ENCODE measurements at regions not wholly inside any gene's neighbourhood (a gene's known extent, or its start where the extent isn't known, plus 50 kb on each side); places are given as distances from the start of the nearest gene placed in this dataset.
A peak's percentile ranks its signal among the peaks of the same experiment; 100 is the strongest.

DNA sequence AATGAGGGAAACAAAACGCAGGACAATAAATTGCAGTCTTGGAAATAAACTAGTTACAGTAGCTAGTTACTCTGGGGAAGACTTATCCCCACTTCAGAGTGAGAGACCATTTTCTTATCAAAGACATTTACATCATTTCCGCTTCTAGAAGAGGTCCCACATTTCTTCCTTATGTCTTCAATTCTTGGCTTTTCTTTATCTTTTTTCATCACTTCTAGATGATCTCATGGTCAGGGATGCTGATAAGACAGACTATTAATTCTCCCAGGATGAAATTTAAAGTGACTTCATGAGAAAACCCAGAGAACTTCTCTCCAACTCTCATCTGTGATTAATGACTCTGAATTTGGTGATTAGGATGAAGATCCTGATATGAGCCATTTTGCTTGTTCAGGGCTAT, 229.1 kb downstream of the MTRR start:
- no peaks in the 10 kb centered on the region for H3K79me2 ChIP-seq (ENCODE audit: insufficient read depth, low read length)
- no peaks in the 10 kb centered on the region for H3K27me3 ChIP-seq (ENCODE audit: insufficient read depth, low read length)
- no peaks in the 10 kb centered on the region for H3K9me2 ChIP-seq (ENCODE audit: low read depth, low read length)
- H3K4me1 ChIP-seq (ENCODE audit: insufficient read depth, low read length, severe bottlenecking), result peaks cover 4% of the 10 kb centered on the region
- H3K9ac ChIP-seq (ENCODE audit: low read length), result no peak overlapping the region
- TF ChIP-seq EZH2 (IDR thresholded peaks at IDR 0.05; ENCODE audit: borderline replicate concordance, low read length), result no peak
- TF ChIP-seq, protein P1, sequence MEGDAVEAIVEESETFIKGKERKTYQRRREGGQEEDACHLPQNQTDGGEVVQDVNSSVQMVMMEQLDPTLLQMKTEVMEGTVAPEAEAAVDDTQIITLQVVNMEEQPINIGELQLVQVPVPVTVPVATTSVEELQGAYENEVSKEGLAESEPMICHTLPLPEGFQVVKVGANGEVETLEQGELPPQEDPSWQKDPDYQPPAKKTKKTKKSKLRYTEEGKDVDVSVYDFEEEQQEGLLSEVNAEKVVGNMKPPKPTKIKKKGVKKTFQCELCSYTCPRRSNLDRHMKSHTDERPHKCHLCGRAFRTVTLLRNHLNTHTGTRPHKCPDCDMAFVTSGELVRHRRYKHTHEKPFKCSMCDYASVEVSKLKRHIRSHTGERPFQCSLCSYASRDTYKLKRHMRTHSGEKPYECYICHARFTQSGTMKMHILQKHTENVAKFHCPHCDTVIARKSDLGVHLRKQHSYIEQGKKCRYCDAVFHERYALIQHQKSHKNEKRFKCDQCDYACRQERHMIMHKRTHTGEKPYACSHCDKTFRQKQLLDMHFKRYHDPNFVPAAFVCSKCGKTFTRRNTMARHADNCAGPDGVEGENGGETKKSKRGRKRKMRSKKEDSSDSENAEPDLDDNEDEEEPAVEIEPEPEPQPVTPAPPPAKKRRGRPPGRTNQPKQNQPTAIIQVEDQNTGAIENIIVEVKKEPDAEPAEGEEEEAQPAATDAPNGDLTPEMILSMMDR (IDR thresholded peaks at IDR 0.05; ENCODE audit: low read length), result no peak
- H3K27ac ChIP-seq (ENCODE audit: low read depth, low read length, poor library complexity, severe bottlenecking), result no peak overlapping the region
- no peak overlapping the region for H2AFZ ChIP-seq (ENCODE audit: low read length)
- H3K9me3 ChIP-seq (ENCODE audit: low read length), result no peaks in the 10 kb centered on the region
- H3F3A ChIP-seq (ENCODE audit: insufficient read depth, low read length), result no peaks in the 10 kb centered on the region
- no peak overlapping the region for H3K4me3 ChIP-seq (ENCODE audit: low read depth, low read length, poor library complexity, severe bottlenecking)
- no peak overlapping the region for H3K4me2 ChIP-seq (ENCODE audit: low read length)
- H3K36me3 ChIP-seq (ENCODE audit: insufficient read depth, low read length), result no peaks in the 10 kb centered on the region
- no peaks in the 10 kb centered on the region for H4K20me1 ChIP-seq (ENCODE audit: insufficient read depth, low read length)

- Histone ChIP-seq H3K4me2 (ENCODE audit: low read length) (no peak overlapping the region), H3K79me2 (ENCODE audit: insufficient read depth, low read length) (no peaks in the 10 kb centered on the region), H4K20me1 (ENCODE audit: insufficient read depth, low read length) (no peaks in the 10 kb centered on the region), H3K4me1 (ENCODE audit: insufficient read depth, low read length, severe bottlenecking) (peaks cover 9% of the 10 kb centered on the region), H3K4me3 (ENCODE audit: low read depth, low read length, poor library complexity, severe bottlenecking) (no peak overlapping the region), H3K9ac (ENCODE audit: low read length) (no peak overlapping the region), H3K27ac (ENCODE audit: low read depth, low read length, poor library complexity, severe bottlenecking) (peak overlapping the region; percentile 54), H3K36me3 (ENCODE audit: insufficient read depth, low read length) (no peaks in the 10 kb centered on the region), H2AFZ (ENCODE audit: low read length) (no peak overlapping the region), H3F3A (ENCODE audit: insufficient read depth, low read length) (no peaks in the 10 kb centered on the region), H3K9me3 (ENCODE audit: low read length) (no peaks in the 10 kb centered on the region), H3K9me2 (ENCODE audit: low read depth, low read length) (no peaks in the 10 kb centered on the region), H3K27me3 (ENCODE audit: insufficient read depth, low read length) (no peaks in the 10 kb centered on the region)
- TF ChIP-seq, protein P1 (IDR thresholded peaks at IDR 0.05; ENCODE audit: low read length), result no peak
- no peak for TF ChIP-seq EZH2 (IDR thresholded peaks at IDR 0.05; ENCODE audit: borderline replicate concordance, low read length)
These were observed 233.8 kb downstream of the MTRR start for GRCh38 chr5:8102714-8103113.

DNA sequence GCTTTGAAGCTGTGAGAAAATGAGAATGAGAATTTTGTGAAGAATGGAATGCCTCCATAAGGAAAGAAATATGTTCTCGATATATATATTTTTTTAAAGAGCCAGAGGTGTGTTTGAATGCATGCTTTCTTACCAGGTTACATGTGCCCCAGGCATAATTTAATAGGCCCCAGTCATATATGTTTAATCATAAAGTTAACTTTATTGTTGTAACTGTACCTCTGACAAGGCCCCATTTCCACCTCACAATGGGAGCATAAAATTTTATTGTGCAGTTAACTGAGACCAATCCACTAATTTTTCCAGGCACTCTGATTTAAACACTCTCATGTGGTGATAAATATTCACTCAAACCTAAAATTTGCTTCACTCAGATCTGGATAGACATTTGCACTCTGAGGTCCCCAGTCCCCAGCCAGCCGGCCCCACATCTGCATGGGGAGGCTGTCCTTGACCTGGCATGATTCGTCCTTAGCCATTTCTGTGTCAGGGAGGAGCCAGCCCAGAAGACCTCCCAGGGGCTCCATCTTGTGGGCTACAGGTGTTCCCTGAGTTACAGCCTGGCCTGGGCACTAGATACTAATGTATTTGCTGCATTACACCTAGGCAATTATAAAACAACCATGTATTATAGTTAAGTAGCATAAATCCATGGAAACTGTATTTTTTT, 245.8 kb downstream of the MTRR start:
- H3F3A ChIP-seq (ENCODE audit: insufficient read depth, low read length), result no peaks in the 10 kb centered on the region
- H4K20me1 ChIP-seq (ENCODE audit: insufficient read depth, low read length), result no peaks in the 10 kb centered on the region
- H2AFZ ChIP-seq (ENCODE audit: low read length), result no peak overlapping the region
- no peaks in the 10 kb centered on the region for H3K36me3 ChIP-seq (ENCODE audit: insufficient read depth, low read length)
- H3K9me3 ChIP-seq (ENCODE audit: low read length), result no peaks in the 10 kb centered on the region
- H3K79me2 ChIP-seq (ENCODE audit: insufficient read depth, low read length), result no peaks in the 10 kb centered on the region
- H3K27me3 ChIP-seq (ENCODE audit: insufficient read depth, low read length), result no peaks in the 10 kb centered on the region
- H3K9ac ChIP-seq (ENCODE audit: low read length), result no peak overlapping the region
- H3K4me2 ChIP-seq (ENCODE audit: low read length), result no peak overlapping the region
- H3K9me2 ChIP-seq (ENCODE audit: low read depth, low read length), result no peaks in the 10 kb centered on the region
- no peak overlapping the region for H3K27ac ChIP-seq (ENCODE audit: low read depth, low read length, poor library complexity, severe bottlenecking)
- no peak overlapping the region for H3K4me3 ChIP-seq (ENCODE audit: low read depth, low read length, poor library complexity, severe bottlenecking)
- TF ChIP-seq, protein P1 (IDR thresholded peaks at IDR 0.05; ENCODE audit: low read length), result peak; percentile 8; the same call in 1 of the 2 replicates
- TF ChIP-seq EZH2 (IDR thresholded peaks at IDR 0.05; ENCODE audit: borderline replicate concordance, low read length), result no peak
- no peaks in the 10 kb centered on the region for H3K4me1 ChIP-seq (ENCODE audit: insufficient read depth, low read length, severe bottlenecking)

All from OCI-LY1 (cell line).